ENCODE measurements at regions not wholly inside any gene's neighbourhood (a gene's known extent, or its start where the extent isn't known, plus 50 kb on each side); places are given as distances from the start of the nearest gene placed in this dataset.

- H3K9ac ChIP-seq (ENCODE audit: low read depth in 1 of 2, low read length in 2 of 2): no peak overlapping the region
- no peak for DNase-seq (ENCODE audit: low spot score)
- WGBS: 83% methylated on average over 4 of the region's 4 CpGs
- TF ChIP-seq TAF1 (conservative IDR thresholded peaks at IDR 0.05): no peak
- no peak for TF ChIP-seq FOXA1 (IDR thresholded peaks at IDR 0.05)
- TF ChIP-seq RAD21 (IDR thresholded peaks at IDR 0.05): no peak
- TF ChIP-seq GABPA (IDR thresholded peaks at IDR 0.05 in 1 of 2, conservative IDR thresholded peaks at IDR 0.05 in 1 of 2): no peak
- TF ChIP-seq MAX (IDR thresholded peaks at IDR 0.05): no peak
- no peak for TF ChIP-seq YY1 (IDR thresholded peaks at IDR 0.05)
- TF ChIP-seq CTCF (IDR thresholded peaks at IDR 0.05; ENCODE audit: low read depth, low read length, missing input control): no peak
- no peak for TF ChIP-seq HNF4G (IDR thresholded peaks at IDR 0.05)
- no peak for TF ChIP-seq JUND (IDR thresholded peaks at IDR 0.05)
- TF ChIP-seq ZBTB33 (IDR thresholded peaks at IDR 0.05): no peak
- no peak for TF ChIP-seq RXRA (IDR thresholded peaks at IDR 0.05)
- H3K9me3 ChIP-seq (ENCODE audit: control insufficient read depth in 4 of 4, low read length in 3 of 4): no peaks in the 10 kb centered on the region
- H3K4me1 ChIP-seq (ENCODE audit: control insufficient read depth in 4 of 4, insufficient read depth in 4 of 4, low read length in 3 of 4): no peaks in the 10 kb centered on the region
- no peak overlapping the region for H3K4me3 ChIP-seq (ENCODE audit: low read depth in 1 of 3, low read length in 3 of 3)
- H3K27ac ChIP-seq (ENCODE audit: low read depth in 1 of 2, low read length in 2 of 2): no peak overlapping the region
- H3K27me3 ChIP-seq (ENCODE audit: control insufficient read depth in 4 of 4, insufficient read depth in 4 of 4, low read length in 3 of 4): no peaks in the 10 kb centered on the region
- no peaks in the 10 kb centered on the region for H3K36me3 ChIP-seq (ENCODE audit: control insufficient read depth in 4 of 4, insufficient read depth in 3 of 4, low read depth in 1 of 4, low read length in 3 of 4)
Measured at GRCh38 chr9:109555215-109555614, 57.1 kb upstream of the PTPN3 start.

GRCh38 chr9:109556061-109556460 lies 58.0 kb upstream of the PTPN3 start:
- 77% methylated on average over 4 of the region's 4 CpGs for WGBS

More at GRCh38 chr9:109556061-109556460, 58.0 kb upstream of the PTPN3 start:
- H3K4me1 ChIP-seq (ENCODE audit: control insufficient read depth in 4 of 4, insufficient read depth in 4 of 4, low read length in 3 of 4): no peaks in the 10 kb centered on the region
- no peaks in the 10 kb centered on the region for H3K36me3 ChIP-seq (ENCODE audit: control insufficient read depth in 4 of 4, insufficient read depth in 3 of 4, low read depth in 1 of 4, low read length in 3 of 4)
- no peaks in the 10 kb centered on the region for H3K27me3 ChIP-seq (ENCODE audit: control insufficient read depth in 4 of 4, insufficient read depth in 4 of 4, low read length in 3 of 4)
- TF ChIP-seq NR2F2 (IDR thresholded peaks at IDR 0.05) (no peak), HNF4G (IDR thresholded peaks at IDR 0.05) (no peak), TAF1 (conservative IDR thresholded peaks at IDR 0.05) (no peak), CTCF (IDR thresholded peaks at IDR 0.05; ENCODE audit: low read depth, low read length, missing input control) (no peak), FOXA1 (IDR thresholded peaks at IDR 0.05) (no peak), JUND (IDR thresholded peaks at IDR 0.05) (no peak), SP1 (IDR thresholded peaks at IDR 0.05) (no peak)
- H3K4me3 ChIP-seq (ENCODE audit: low read depth in 1 of 3, low read length in 3 of 3): no peak overlapping the region
- no peak for DNase-seq (ENCODE audit: low spot score)
- H3K9ac ChIP-seq (ENCODE audit: low read depth in 1 of 2, low read length in 2 of 2): no peak overlapping the region
- H3K27ac ChIP-seq (ENCODE audit: low read depth in 1 of 2, low read length in 2 of 2): no peak overlapping the region
- no peaks in the 10 kb centered on the region for H3K9me3 ChIP-seq (ENCODE audit: control insufficient read depth in 4 of 4, low read length in 3 of 4)

Measured in liver (tissue), 8 donors.